Retinal pigment epithelial cell (primary cell): ENCODE measurements at regions not wholly inside any gene's neighbourhood (a gene's known extent, or its start where the extent isn't known, plus 50 kb on each side); places are given as distances from the start of the nearest gene placed in this dataset.

Source experiments
- DNase-seq: peaks from one replicate; pipeline ENCODE4 v3.0.0-alpha.2; 2010; ENCODE audit warnings: low read depth
- H3K4me3 ChIP-seq: 2 replicates; pipeline ENCODE4 v1.5.1; 2011; ENCODE audit warnings: mild to moderate bottlenecking, low read length, control low read depth, moderate library complexity
- CTCF ChIP-seq: conservative IDR thresholded peaks from 2 replicates; pipeline ENCODE4 v1.5.1; 2011; ENCODE audit warnings: low read depth, low read length, control low read depth, inconsistent platforms

GRCh38 chrX:109854096-109854495, 121.0 kb upstream of the ACSL4 start:
- no peak overlapping the region for H3K4me3 ChIP-seq
- TF ChIP-seq CTCF: no peak
- DNase-seq: no peak

- H3K4me3 ChIP-seq: no peak overlapping the region
- TF ChIP-seq CTCF: no peak
- DNase-seq: no peak
These were observed 122.4 kb upstream of the ACSL4 start for GRCh38 chrX:109855501-109855900.

GRCh38 chrX:109856974-109857373, 123.9 kb upstream of the ACSL4 start:
- TF ChIP-seq CTCF: peak; percentile 72
- H3K4me3 ChIP-seq: no peak overlapping the region
- no peak for DNase-seq

- TF ChIP-seq CTCF: no peak
- no peak for DNase-seq
- no peak overlapping the region for H3K4me3 ChIP-seq
These were observed 124.6 kb upstream of the ACSL4 start for GRCh38 chrX:109857584-109858228.

- no peak overlapping the region for H3K4me3 ChIP-seq
- no peak for DNase-seq
These were observed 125.7 kb upstream of the ACSL4 start for GRCh38 chrX:109858602-109859341.

GRCh38 chrX:109859651-109860050, 126.6 kb upstream of the ACSL4 start:
- DNase-seq: no peak
- TF ChIP-seq CTCF: no peak
- no peak overlapping the region for H3K4me3 ChIP-seq

More at GRCh38 chrX:109858602-109859341, 125.7 kb upstream of the ACSL4 start:
- no peak for TF ChIP-seq CTCF

GRCh38 chrX:109862433-109862832, 129.4 kb upstream of the ACSL4 start:
- no peak for TF ChIP-seq CTCF
- H3K4me3 ChIP-seq: no peak overlapping the region
- DNase-seq: no peak
